Endothelial cell of umbilical vein (primary cell): ENCODE measurements at regions not wholly inside any gene's neighbourhood (a gene's known extent, or its start where the extent isn't known, plus 50 kb on each side); places are given as distances from the start of the nearest gene placed in this dataset.

Experiments used
- BruUV-seq: library from RNA; stranded (reverse); fragments of 400-500 nt; replicated peaks from 2 replicates; lab custom pipeline; 2021; lab: Mats Ljungman, UMichigan
- CTCF ChIA-PET: fragments of 300-600, 350-600 bp; sonication (Branson Sonifier 250); formaldehyde crosslinking; loops from one replicate; lab custom pipeline; 2021; ENCODE audit warnings: antibody characterized with exemption, inconsistent platforms; lab: Charles Lee
- POLR2A ChIA-PET: fragments of 300-600, 350-600 bp; sonication (Branson Sonifier 250); formaldehyde crosslinking; loops from one replicate; lab custom pipeline; 2021; ENCODE audit warnings: antibody characterized with exemption, inconsistent platforms; lab: Charles Lee
- DNase-seq: peaks from one replicate; pipeline ENCODE4 v3.0.0-alpha.2; 2011; ENCODE audit warnings: low read depth, low spot score
- FAIRE-seq: peaks from 2 replicates; lab custom pipeline; 2011; peaks lifted over from hg19 to GRCh38; lab: Jason Lieb, UNC
- H2AFZ ChIP-seq: 2 replicates; pipeline ENCODE4 v1.6.0; 2012; ENCODE audit warnings: low read depth, low read length, control low read depth, inconsistent platforms
- H3K27ac ChIP-seq: 2 replicates; pipeline ENCODE4 v1.5.1; 2011; ENCODE audit warnings: low read depth, mild to moderate bottlenecking, control low read depth, low read length, moderate library complexity; ENCODE audit not compliant: insufficient read depth
- H3K27me3 ChIP-seq, 2 experiments: 2 replicates each; pipeline versions ENCODE4 v1.6.0 to v1.6.1; 2011; ENCODE audit warnings: low read length in 2 of 2, mixed read lengths in 1 of 2; ENCODE audit not compliant: control insufficient read depth in 2 of 2, insufficient read depth in 2 of 2
- H3K36me3 ChIP-seq, 2 experiments: 2 replicates in 1 of 2; 3 replicates in 1 of 2; pipeline ENCODE4 v1.5.1; 2011; ENCODE audit warnings: low read length in 2 of 2, mild to moderate bottlenecking in 1 of 2, moderate library complexity in 1 of 2; ENCODE audit not compliant: control insufficient read depth in 2 of 2, insufficient read depth in 2 of 2; ENCODE audit errors: extremely low read depth in 1 of 2
- H3K4me1 ChIP-seq: 3 replicates; pipeline ENCODE4 v1.5.1; 2011; ENCODE audit warnings: mild to moderate bottlenecking, low read length; ENCODE audit not compliant: control insufficient read depth, insufficient read depth; ENCODE audit errors: extremely low read depth
- H3K4me2 ChIP-seq: 2 replicates; pipeline ENCODE4 v1.6.1; 2011; ENCODE audit warnings: low read length, control low read depth, mixed read lengths; ENCODE audit not compliant: insufficient read depth
- H3K4me3 ChIP-seq, 3 experiments: fragments of 200-600 bp in 1 of 3; sonication (generic), shearing (Covaris generic) in 1 of 3; replicated peaks in 1 of 3; 2 replicates each; pipeline ENCODE4 v1.5.1; 2011 to 2016; ENCODE audit warnings: control low read depth in 3 of 3, low read length in 3 of 3, mild to moderate bottlenecking in 2 of 3, inconsistent platforms in 1 of 3, low read depth in 1 of 3, moderate library complexity in 1 of 3; ENCODE audit not compliant: insufficient read depth in 1 of 3
- H3K79me2 ChIP-seq: 2 replicates; pipeline ENCODE4 v1.6.0; 2012; ENCODE audit warnings: low read length, inconsistent platforms; ENCODE audit not compliant: control insufficient read depth, insufficient read depth
- H3K9ac ChIP-seq: replicated peaks from 2 replicates; pipeline ENCODE3; 2011; ENCODE audit warnings: low read length, control low read depth; ENCODE audit not compliant: insufficient read depth; ENCODE audit errors: extremely low read depth
- H3K9me1 ChIP-seq: replicated peaks from 3 replicates; pipeline ENCODE4 v1.6.0; 2011; ENCODE audit warnings: mild to moderate bottlenecking, low read length; ENCODE audit not compliant: control insufficient read depth, insufficient read depth; ENCODE audit errors: extremely low read depth
- H3K9me3 ChIP-seq: replicated peaks from 2 replicates; pipeline ENCODE4 v1.5.1; 2012; ENCODE audit warnings: low read length, inconsistent platforms; ENCODE audit not compliant: control insufficient read depth, insufficient read depth
- H4K20me1 ChIP-seq: replicated peaks from 2 replicates; pipeline ENCODE3; 2011; ENCODE audit warnings: mild to moderate bottlenecking, low read length; ENCODE audit not compliant: control insufficient read depth, insufficient read depth; ENCODE audit errors: extremely low read depth
- CTCF ChIP-seq, 2 donors: IDR thresholded peaks; 1 replicate in 1 of 2; 2 replicates in 1 of 2; pipeline ENCODE4 v1.5.1; 2011; ENCODE audit warnings: low read length in 2 of 2, mild to moderate bottlenecking in 2 of 2, moderate library complexity in 2 of 2, control low read depth in 1 of 2, inconsistent platforms in 1 of 2, low read depth in 1 of 2; ENCODE audit not compliant: insufficient read depth in 1 of 2; ENCODE audit errors: extremely low read depth in 1 of 2
- EZH2 ChIP-seq: IDR thresholded peaks from 2 replicates; pipeline ENCODE4 v1.6.1; 2012; ENCODE audit warnings: borderline replicate concordance, low read depth, mild to moderate bottlenecking, moderate library complexity, low read length, inconsistent platforms; ENCODE audit not compliant: severe bottlenecking
- FOS ChIP-seq: IDR thresholded peaks from 2 replicates; pipeline ENCODE4 v1.6.1; 2011; ENCODE audit warnings: mild to moderate bottlenecking, low read length, moderate library complexity, borderline replicate concordance; ENCODE audit not compliant: insufficient read depth
- GATA2 ChIP-seq: IDR thresholded peaks from 2 replicates; pipeline ENCODE4 v1.7.0; 2011; ENCODE audit warnings: low read depth, mild to moderate bottlenecking, moderate library complexity, mixed read lengths, low read length; ENCODE audit not compliant: insufficient read length, insufficient read depth
- JUN ChIP-seq: IDR thresholded peaks from 2 replicates; pipeline ENCODE4 v1.6.1; 2011; ENCODE audit warnings: borderline replicate concordance, low read depth; ENCODE audit not compliant: insufficient read length, insufficient read depth
- MYC ChIP-seq: IDR thresholded peaks from one replicate; pipeline ENCODE4 v1.6.1; 2011; ENCODE audit warnings: mild to moderate bottlenecking, low read depth, low read length
- POLR2A ChIP-seq: IDR thresholded peaks from 2 replicates; pipeline ENCODE4 v1.6.1; 2012; ENCODE audit warnings: low read depth, mild to moderate bottlenecking, control low read depth, low read length
- POLR2AphosphoS5 ChIP-seq: IDR thresholded peaks from 2 replicates; pipeline ENCODE4 v1.6.1; 2012; ENCODE audit warnings: low read depth, mild to moderate bottlenecking, control low read depth, low read length, moderate library complexity; ENCODE audit not compliant: insufficient read depth
- dilution Hi-C: fragments of 300-500 bp; cut with MboI; formaldehyde crosslinking; loops from one replicate; pipeline ENCODE4 v1.15.0; 2019; ENCODE audit warnings: low sequenced_read_pairs; ENCODE audit not compliant: extremely low pct_ligation_motif_present
- intact Hi-C: fragments of 100-400 bp; cut with micrococcal nuclease; formaldehyde crosslinking; loops from one replicate; pipeline ENCODE4 v1.10.0; 2022
- TF ChIP-seq, protein P1 (sequence below): IDR thresholded peaks from 2 replicates; pipeline ENCODE4 v1.6.1; 2011; ENCODE audit not compliant: insufficient read depth, insufficient read length

- Histone ChIP-seq H3K4me2 (no peak overlapping the region), H3K9me1 (no peaks in the 10 kb centered on the region), H2AFZ (no peak overlapping the region), H3K9ac (no peak overlapping the region), H3K27me3 (no peaks in the 10 kb centered on the region), H3K9me3 (no peaks in the 10 kb centered on the region), H4K20me1 (no peaks in the 10 kb centered on the region), H3K4me3 (no peak overlapping the region), H3K4me1 (no peaks in the 10 kb centered on the region), H3K27ac (no peak overlapping the region), H3K36me3 (no peaks in the 10 kb centered on the region), H3K79me2 (no peaks in the 10 kb centered on the region)
- FAIRE-seq (no peak), DNase-seq (no peak)
- TF ChIP-seq POLR2A (no peak), JUN (no peak), FOS (no peak), GATA2 (no peak), MYC (no peak), EZH2 (no peak), CTCF (IDR thresholded peaks at IDR 0.05; ENCODE audit: extremely low read depth in 1 of 2, insufficient read depth in 1 of 2, low read depth in 1 of 2, low read length in 2 of 2) (no peak), POLR2AphosphoS5 (no peak)
- TF ChIP-seq, protein P1, sequence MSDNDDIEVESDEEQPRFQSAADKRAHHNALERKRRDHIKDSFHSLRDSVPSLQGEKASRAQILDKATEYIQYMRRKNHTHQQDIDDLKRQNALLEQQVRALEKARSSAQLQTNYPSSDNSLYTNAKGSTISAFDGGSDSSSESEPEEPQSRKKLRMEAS: no peak
- dilution Hi-C loops (no loop called here), intact Hi-C loops (no loop called here)
- ChIA-PET CTCF (no interaction called here), POLR2A (no interaction called here)
- BruUV-seq: no TSS peak
Observed at GRCh38 chrX:145506214-145506613, 258.9 kb downstream of the SPANXN1 start.
